Testis (tissue), 2 donors: ENCODE measurements at regions not wholly inside any gene's neighbourhood (a gene's known extent, or its start where the extent isn't known, plus 50 kb on each side); places are given as distances from the start of the nearest gene placed in this dataset.

ENCODE experiments used
- DNase-seq: peaks from one replicate; pipeline ENCODE4 v3.0.0-alpha.2; 2019
- H3K27ac ChIP-seq, 2 donors: fragments of 200-600 bp; sonication (generic); one replicate each; pipeline ENCODE4 v1.5.1; 2019
- H3K27me3 ChIP-seq: fragments of 200-600 bp; sonication (generic); one replicate; pipeline ENCODE4 v1.5.1; 2019
- H3K36me3 ChIP-seq: fragments of 200-600 bp; sonication (generic); one replicate; pipeline ENCODE4 v1.5.1; 2017; ENCODE audit warnings: low read depth; ENCODE audit errors: missing control alignments
- H3K4me1 ChIP-seq: fragments of 200-600 bp; sonication (generic); one replicate; pipeline ENCODE4 v1.5.1; 2019
- H3K4me3 ChIP-seq, 2 donors: fragments of 200-600 bp; sonication (generic); one replicate each; pipeline ENCODE4 v1.5.1; 2017 to 2019
- H3K9me3 ChIP-seq: fragments of 200-600 bp; sonication (generic); one replicate; pipeline ENCODE4 v1.5.1; 2017
- CTCF ChIP-seq, 3 experiments: fragments of 450-650 bp in 2 of 3; fragments of 200-600 bp in 1 of 3; sonication (generic) in 1 of 3; IDR thresholded peaks; one replicate each; pipeline ENCODE4 v1.5.1; 2016 to 2019; ENCODE audit warnings: antibody characterized with exemption in 3 of 3, mild to moderate bottlenecking in 2 of 3, moderate library complexity in 1 of 3
- POLR2A ChIP-seq: fragments of 450-650 bp; IDR thresholded peaks from one replicate; pipeline ENCODE4 v1.6.1; 2017; ENCODE audit warnings: antibody characterized with exemption, mild to moderate bottlenecking, moderate library complexity
- WGBS, 2 donors: methylation state at CpG; one replicate each; pipeline ENCODE4 v1.1.5; 2018; 5-methylcytosine and 5-hydroxymethylcytosine counted together
- intact Hi-C: fragments of 100-400 bp; cut with DNase I; formaldehyde crosslinking; loops from one replicate; pipeline ENCODE4 v1.15.1; 2023; ENCODE audit warnings: low total_unique reads

GRCh38 chr16:35692824-35693223 lies 2233.4 kb downstream of the TP53TG3F start:
- no peak for DNase-seq
- H3K4me3 ChIP-seq = no peak overlapping the region
- no peaks in the 10 kb centered on the region for H3K36me3 ChIP-seq
- H3K9me3 ChIP-seq = no peaks in the 10 kb centered on the region
- no peaks in the 10 kb centered on the region for H3K27me3 ChIP-seq
- TF ChIP-seq POLR2A (no peak), CTCF (IDR thresholded peaks at IDR 0.05) (no peak)
- WGBS, 2 donors = 69 to 76% methylated on average over 3 of the region's 3 CpGs
- no peak overlapping the region for H3K27ac ChIP-seq
- H3K4me1 ChIP-seq = no peaks in the 10 kb centered on the region
- intact Hi-C loops = no loop called here

- H3K36me3 ChIP-seq = no peaks in the 10 kb centered on the region
- H3K9me3 ChIP-seq = no peaks in the 10 kb centered on the region
- no peaks in the 10 kb centered on the region for H3K27me3 ChIP-seq
- intact Hi-C loops = no loop called here
- WGBS, 2 donors = 80 to 85% methylated on average over 2 of the region's 2 CpGs
- TF ChIP-seq POLR2A = no peak
- TF ChIP-seq CTCF (IDR thresholded peaks at IDR 0.05) = no peak
- H3K4me1 ChIP-seq = no peaks in the 10 kb centered on the region
- no peak for DNase-seq
- no peak overlapping the region for H3K4me3 ChIP-seq
- no peak overlapping the region for H3K27ac ChIP-seq
Observed at GRCh38 chr16:35706901-35707300, 2247.5 kb downstream of the TP53TG3F start.

GRCh38 chr16:35711435-35711834 lies 2252.0 kb downstream of the TP53TG3F start:
- Histone ChIP-seq H3K27me3 (no peaks in the 10 kb centered on the region), H3K36me3 (no peaks in the 10 kb centered on the region), H3K4me1 (no peaks in the 10 kb centered on the region), H3K27ac (no peak overlapping the region), H3K4me3 (no peak overlapping the region), H3K9me3 (no peaks in the 10 kb centered on the region)
- 62 to 74% methylated on average over 6 of the region's 6 CpGs for whole genome bisulfite sequencing, 2 donors
- DNase-seq = no peak
- intact Hi-C loops = no loop called here
- TF ChIP-seq POLR2A = no peak
- no peak for TF ChIP-seq CTCF (IDR thresholded peaks at IDR 0.05)

GRCh38 chr16:35711958-35712357 lies 2252.5 kb downstream of the TP53TG3F start:
- Histone ChIP-seq H3K27me3 (no peaks in the 10 kb centered on the region), H3K4me1 (no peaks in the 10 kb centered on the region), H3K36me3 (no peaks in the 10 kb centered on the region), H3K4me3 (no peak overlapping the region), H3K9me3 (no peaks in the 10 kb centered on the region), H3K27ac (no peak overlapping the region)
- intact Hi-C loops = no loop called here
- no peak for TF ChIP-seq CTCF (IDR thresholded peaks at IDR 0.05)
- TF ChIP-seq POLR2A = no peak
- no peak for DNase-seq
- 44 to 53% methylated on average over 5 of the region's 5 CpGs for WGBS, 2 donors

GRCh38 chr16:35713762-35714650 lies 2254.6 kb downstream of the TP53TG3F start:
- TF ChIP-seq CTCF (IDR thresholded peaks at IDR 0.05) (no peak), POLR2A (no peak)
- Histone ChIP-seq H3K27me3 (no peaks in the 10 kb centered on the region), H3K27ac (no peak overlapping the region), H3K4me1 (no peaks in the 10 kb centered on the region), H3K9me3 (no peaks in the 10 kb centered on the region), H3K36me3 (no peaks in the 10 kb centered on the region), H3K4me3 (no peak overlapping the region)
- intact Hi-C loops = no loop called here
- no peak for DNase-seq
- 50 to 60% methylated on average over 5 to 7 of the region's 7 CpGs for WGBS, 2 donors
